ENCODE measurements at regions not wholly inside any gene's neighbourhood (a gene's known extent, or its start where the extent isn't known, plus 50 kb on each side); places are given as distances from the start of the nearest gene placed in this dataset.

GRCh38 chr15:93203036-93203435 lies 114.0 kb upstream of the RGMA start:
- intact Hi-C loops (cut with DNase I): loop anchor here in 1 of 10 donors (10.0 kb wide), 1 partner anchor 58 kb away; no protein-coding TSS in a partner anchor
- DNase-seq (no peak), ATAC-seq (no peak)
- 31 to 43% methylated on average over 1 of the region's 1 CpG for WGBS, 2 donors
- Histone ChIP-seq H3K4me1 (peaks cover 0 to 13% (median 3%) of the 10 kb centered on the region in 9 donors), H3K27me3 (no peaks in the 10 kb centered on the region), H3K4me3 (no peak overlapping the region), H3K36me3 (no peaks in the 10 kb centered on the region), H3K27ac (no peak overlapping the region), H3K9me3 (peaks cover 0 to 12% (median under 1%) of the 10 kb centered on the region in 11 donors)
- TF ChIP-seq, protein P1, sequence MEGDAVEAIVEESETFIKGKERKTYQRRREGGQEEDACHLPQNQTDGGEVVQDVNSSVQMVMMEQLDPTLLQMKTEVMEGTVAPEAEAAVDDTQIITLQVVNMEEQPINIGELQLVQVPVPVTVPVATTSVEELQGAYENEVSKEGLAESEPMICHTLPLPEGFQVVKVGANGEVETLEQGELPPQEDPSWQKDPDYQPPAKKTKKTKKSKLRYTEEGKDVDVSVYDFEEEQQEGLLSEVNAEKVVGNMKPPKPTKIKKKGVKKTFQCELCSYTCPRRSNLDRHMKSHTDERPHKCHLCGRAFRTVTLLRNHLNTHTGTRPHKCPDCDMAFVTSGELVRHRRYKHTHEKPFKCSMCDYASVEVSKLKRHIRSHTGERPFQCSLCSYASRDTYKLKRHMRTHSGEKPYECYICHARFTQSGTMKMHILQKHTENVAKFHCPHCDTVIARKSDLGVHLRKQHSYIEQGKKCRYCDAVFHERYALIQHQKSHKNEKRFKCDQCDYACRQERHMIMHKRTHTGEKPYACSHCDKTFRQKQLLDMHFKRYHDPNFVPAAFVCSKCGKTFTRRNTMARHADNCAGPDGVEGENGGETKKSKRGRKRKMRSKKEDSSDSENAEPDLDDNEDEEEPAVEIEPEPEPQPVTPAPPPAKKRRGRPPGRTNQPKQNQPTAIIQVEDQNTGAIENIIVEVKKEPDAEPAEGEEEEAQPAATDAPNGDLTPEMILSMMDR (IDR thresholded peaks at IDR 0.05): no peak

DNA sequence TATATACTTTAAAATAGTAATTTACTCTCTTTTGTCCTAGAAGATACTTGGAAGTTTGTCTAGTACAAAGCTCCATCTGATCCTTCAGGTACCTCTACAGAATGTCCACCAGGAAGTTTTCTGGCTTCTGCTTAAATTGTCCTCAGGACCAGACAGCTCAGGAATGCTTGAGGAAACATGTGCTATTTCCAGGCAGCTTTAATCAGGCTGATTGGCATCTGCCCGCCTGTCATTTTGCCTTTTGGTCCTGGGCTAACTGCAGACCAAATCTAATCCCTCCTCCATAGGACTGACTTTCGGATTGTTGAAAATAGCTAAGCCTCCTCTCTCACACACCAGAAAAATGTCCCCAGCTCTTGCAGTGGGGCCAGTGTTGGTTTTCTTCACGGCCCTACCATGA lies 113.4 kb upstream of the RGMA start:
- ATAC-seq (no peak), DNase-seq (no peak)
- intact Hi-C loops (cut with DNase I): loop anchor here in 1 of 10 donors (10.0 kb wide), 1 partner anchor 58 kb away; no protein-coding TSS in a partner anchor
- H3K27ac ChIP-seq: no peak overlapping the region
- WGBS, 2 donors: 89 to 91% methylated on average over 3 of the region's 3 CpGs
- peaks cover 0 to 13% (median 3%) of the 10 kb centered on the region in 9 donors for H3K4me1 ChIP-seq
- H3K9me3 ChIP-seq: peaks cover 0 to 19% (median 4%) of the 10 kb centered on the region in 11 donors
- no peak overlapping the region for H3K4me3 ChIP-seq
- no peaks in the 10 kb centered on the region for H3K36me3 ChIP-seq
- H3K27me3 ChIP-seq: no peaks in the 10 kb centered on the region
- TF ChIP-seq, protein P1 (IDR thresholded peaks at IDR 0.05): no peak

DNA sequence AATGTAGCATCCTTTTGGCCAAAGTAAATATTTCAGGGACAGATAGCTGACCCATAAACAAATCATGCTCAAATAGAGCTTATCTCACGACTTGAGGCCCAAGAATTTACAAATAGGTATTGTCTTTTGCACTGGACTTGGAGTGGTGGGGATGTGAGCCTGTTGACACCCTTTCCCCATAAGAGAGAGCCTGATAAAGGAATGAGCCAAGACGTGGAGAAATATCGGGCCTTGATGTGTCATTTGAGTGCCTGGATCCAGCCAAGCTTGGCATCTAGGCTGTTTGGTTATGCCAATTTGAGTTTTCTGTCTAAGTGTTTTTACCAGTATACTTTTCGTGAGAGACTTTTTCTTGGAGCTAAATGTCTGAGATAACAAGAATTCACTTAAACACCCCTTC lies 112.9 kb upstream of the RGMA start:
- intact Hi-C loops (cut with DNase I): loop anchor here in 1 of 10 donors (10.0 kb wide), 1 partner anchor 57 kb away; no protein-coding TSS in a partner anchor
- ATAC-seq (peak in 1 of 8 donors; percentile 65), DNase-seq (no peak)
- WGBS, 2 donors: 33 to 43% methylated on average over 4 of the region's 4 CpGs
- Histone ChIP-seq H3K9me3 (peaks cover 0 to 21% (median 4%) of the 10 kb centered on the region in 11 donors), H3K4me1 (peaks cover 0 to 13% (median 3%) of the 10 kb centered on the region in 9 donors), H3K4me3 (no peak overlapping the region), H3K36me3 (no peaks in the 10 kb centered on the region), H3K27ac (no peak overlapping the region), H3K27me3 (no peaks in the 10 kb centered on the region)
- TF ChIP-seq, protein P1 (IDR thresholded peaks at IDR 0.05): no peak

DNA sequence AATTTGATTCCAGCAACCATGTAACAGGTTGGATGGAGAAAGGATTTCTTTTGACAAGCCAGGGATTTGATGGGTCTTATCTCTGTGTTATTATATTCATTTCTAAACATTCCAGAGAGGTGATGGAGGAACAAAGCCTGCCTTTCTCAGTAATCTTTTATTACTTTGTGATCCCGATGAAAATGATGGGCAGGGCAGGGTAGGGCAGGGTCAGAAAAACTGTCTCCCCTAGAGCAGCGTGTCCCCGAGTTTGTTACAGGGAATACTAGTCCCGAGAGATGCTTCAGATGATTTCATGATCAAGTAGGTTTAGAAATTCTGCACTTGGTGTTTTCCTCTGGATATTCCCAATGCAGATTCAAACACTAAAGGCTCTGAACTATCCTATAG lies 111.8 kb upstream of the RGMA start:
- no peaks in the 10 kb centered on the region for H3K27me3 ChIP-seq
- ATAC-seq (peak in 1 of 8 donors; percentile 9), DNase-seq (no peak)
- H3K36me3 ChIP-seq: no peaks in the 10 kb centered on the region
- peaks cover 0 to 31% (median 8%) of the 10 kb centered on the region in 11 donors for H3K9me3 ChIP-seq
- no peak overlapping the region for H3K4me3 ChIP-seq
- H3K27ac ChIP-seq: no peak overlapping the region
- intact Hi-C loops (cut with DNase I): loop anchor here in 1 of 10 donors (10.0 kb wide), 1 partner anchor 56 kb away; no protein-coding TSS in a partner anchor
- H3K4me1 ChIP-seq: peaks cover 0 to 13% (median 3%) of the 10 kb centered on the region in 9 donors
- TF ChIP-seq, protein P1 (IDR thresholded peaks at IDR 0.05): no peak
- WGBS, 2 donors: 68 to 76% methylated on average over 4 of the region's 4 CpGs

Measured in heart right ventricle (tissue), 16 donors.